ENCODE measurements at regions not wholly inside any gene's neighbourhood (a gene's known extent, or its start where the extent isn't known, plus 50 kb on each side); places are given as distances from the start of the nearest gene placed in this dataset.
"Not testable (repeated sequence)": the region's sequence is repeated elsewhere in the genome, so short reads cannot be mapped to it uniquely, and the experiment has no call there.

DNA sequence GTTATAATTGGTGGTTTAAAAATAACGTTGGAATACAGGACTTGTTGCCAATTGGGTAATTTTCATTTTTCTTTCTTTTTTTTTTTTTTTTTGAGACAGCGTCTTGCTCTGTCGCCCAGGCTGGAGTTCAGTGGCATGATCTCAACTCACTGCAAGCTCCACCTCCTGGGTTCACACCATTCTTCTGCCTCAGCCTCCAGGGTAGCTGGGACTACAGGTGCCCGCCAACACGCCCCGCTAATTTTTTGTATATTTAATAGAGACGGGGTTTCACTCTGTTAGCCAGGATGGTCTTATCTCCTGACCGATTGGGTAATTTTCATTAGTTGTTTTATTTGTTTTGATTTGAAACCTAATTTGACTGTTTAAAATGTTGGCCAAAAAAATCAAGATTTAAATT is 93.7 kb downstream of the ZNF486 start:
- TF ChIP-seq CTCF, POLR2AphosphoS5, POLR2A (IDR thresholded peaks at IDR 0.05): not testable (repeated sequence)

All from transverse colon (tissue), 4 donors.